CD1c-positive myeloid dendritic cell (primary cell): ENCODE measurements at regions not wholly inside any gene's neighbourhood (a gene's known extent, or its start where the extent isn't known, plus 50 kb on each side); places are given as distances from the start of the nearest gene placed in this dataset.

Source experiments
- DNase-seq: peaks from one replicate; pipeline ENCODE4 v3.0.0-alpha.2; 2016; ENCODE audit errors: extremely low spot score

- no peak for DNase-seq
Observed at GRCh38 chr1:234554218-234554697, 55.7 kb downstream of the IRF2BP2 start.

GRCh38 chr1:234553240-234554188, 56.5 kb downstream of the IRF2BP2 start:
- DNase-seq = no peak

GRCh38 chr1:234551032-234551378, 59.0 kb downstream of the IRF2BP2 start:
- no peak for DNase-seq

- no peak for DNase-seq
Observed at GRCh38 chr1:234550341-234551031, 59.5 kb downstream of the IRF2BP2 start.

DNA sequence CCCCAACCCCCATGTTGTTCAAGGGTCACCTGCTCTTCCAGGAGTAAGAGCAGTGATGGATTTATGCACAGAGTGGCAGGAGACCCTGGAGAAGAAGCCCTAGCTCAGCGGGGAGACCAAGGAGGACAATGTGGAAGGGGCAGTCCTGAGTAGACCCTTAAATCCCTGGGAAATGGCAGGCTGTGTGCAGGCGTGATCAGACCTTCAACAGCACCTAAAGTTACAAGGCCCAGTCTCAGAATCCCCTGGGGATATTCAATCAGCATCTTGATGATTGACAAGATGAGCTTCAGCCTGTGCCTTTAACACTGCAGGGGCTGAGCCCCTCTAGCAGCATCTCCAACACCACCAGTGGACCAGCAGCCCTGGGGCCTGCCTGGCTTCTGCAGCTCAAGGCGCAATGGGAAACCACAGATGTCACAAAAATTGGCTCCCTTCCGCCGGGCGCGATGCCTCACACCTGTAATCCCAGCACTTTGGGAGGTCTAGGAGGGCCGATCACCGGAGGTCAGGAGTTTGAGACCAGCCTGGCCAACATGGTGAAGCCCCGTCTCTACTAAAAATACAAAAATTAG, 60.4 kb downstream of the IRF2BP2 start:
- no peak for DNase-seq

GRCh38 chr1:234546890-234547788, 62.8 kb downstream of the IRF2BP2 start:
- no peak for DNase-seq

DNA sequence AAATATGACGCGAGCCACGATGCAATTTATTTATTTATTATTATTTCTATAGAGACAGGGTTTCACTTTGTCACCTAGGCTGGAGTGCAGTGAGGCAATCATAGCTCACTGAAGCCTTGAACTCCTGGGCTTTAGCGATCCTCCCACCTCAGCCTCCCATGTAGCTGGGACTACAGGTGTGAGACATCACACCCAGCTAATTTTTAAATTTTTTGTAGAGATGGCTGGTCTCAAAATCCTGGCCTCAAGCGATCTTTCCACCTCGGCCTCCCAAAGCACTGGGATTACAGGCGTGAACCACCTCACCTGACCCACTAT, 63.6 kb downstream of the IRF2BP2 start:
- no peak for DNase-seq

DNA sequence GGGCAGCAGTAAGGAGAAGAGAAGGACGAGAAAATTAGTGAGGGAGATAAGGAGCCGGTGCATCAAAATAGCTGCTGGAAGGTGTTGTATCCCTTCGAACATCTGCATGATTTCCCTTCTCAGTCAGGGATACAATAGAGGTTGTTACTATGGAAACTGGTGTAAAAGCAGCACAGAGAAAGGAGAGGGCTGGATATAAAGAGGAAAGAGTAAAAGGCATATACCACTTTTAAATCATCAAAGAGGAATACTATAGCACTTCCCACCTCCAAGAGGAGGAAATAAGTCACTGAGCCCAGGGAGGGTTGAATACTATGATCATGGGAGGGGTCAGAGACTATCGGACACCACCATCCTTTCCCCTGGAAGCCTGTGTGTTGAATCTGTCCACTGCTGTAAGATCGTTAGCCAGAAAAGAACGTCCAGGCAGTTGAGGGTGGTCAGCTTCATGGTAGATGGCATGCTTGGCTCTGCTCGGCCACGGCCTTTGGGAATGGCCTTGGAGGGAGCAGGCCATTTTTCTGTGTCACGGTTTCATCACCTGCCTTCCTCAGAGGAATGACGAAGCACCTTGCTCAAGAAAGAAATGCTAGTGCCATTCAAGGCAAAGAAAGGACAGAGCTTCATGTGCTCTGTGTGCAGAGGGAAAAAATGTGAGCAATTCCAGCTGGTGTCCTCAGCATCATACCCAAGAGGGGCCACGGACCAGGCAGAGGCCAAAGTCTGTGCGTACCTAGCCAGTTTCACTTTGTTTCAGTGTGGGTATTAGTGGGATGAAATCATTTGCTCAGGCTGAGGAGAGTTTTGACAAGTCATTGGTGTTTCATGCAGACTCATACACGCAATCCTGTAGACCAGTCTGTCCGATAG, 64.2 kb downstream of the IRF2BP2 start:
- no peak for DNase-seq

GRCh38 chr1:234544087-234544579, 65.2 kb upstream of the TARBP1 start:
- peak; percentile 61 for DNase-seq

- no peak for DNase-seq
Observed at GRCh38 chr1:234543442-234544086, 64.6 kb upstream of the TARBP1 start.

- no peak for DNase-seq
Observed at GRCh38 chr1:234542211-234542850, 63.4 kb upstream of the TARBP1 start.

- no peak for DNase-seq
Observed at GRCh38 chr1:234541286-234541975, 62.5 kb upstream of the TARBP1 start.

DNA sequence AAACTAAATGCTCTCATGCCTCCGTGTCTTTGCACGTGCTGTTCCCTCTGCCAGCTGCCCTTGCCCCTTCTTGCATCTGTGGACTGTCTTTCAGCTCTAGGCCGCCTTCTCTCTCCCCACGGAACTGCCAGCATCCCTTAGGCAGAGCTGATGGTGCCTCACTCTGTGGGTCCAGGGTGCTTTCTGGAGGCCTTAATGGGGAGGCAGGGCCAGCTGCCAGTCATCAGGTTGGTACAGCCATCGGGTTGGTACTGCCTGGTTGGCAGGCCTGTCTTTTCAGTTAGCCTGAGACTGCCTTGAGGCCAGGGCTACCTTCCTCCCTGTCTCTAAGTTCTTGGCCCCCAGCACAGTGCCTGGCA, 61.4 kb upstream of the TARBP1 start:
- no peak for DNase-seq

DNA sequence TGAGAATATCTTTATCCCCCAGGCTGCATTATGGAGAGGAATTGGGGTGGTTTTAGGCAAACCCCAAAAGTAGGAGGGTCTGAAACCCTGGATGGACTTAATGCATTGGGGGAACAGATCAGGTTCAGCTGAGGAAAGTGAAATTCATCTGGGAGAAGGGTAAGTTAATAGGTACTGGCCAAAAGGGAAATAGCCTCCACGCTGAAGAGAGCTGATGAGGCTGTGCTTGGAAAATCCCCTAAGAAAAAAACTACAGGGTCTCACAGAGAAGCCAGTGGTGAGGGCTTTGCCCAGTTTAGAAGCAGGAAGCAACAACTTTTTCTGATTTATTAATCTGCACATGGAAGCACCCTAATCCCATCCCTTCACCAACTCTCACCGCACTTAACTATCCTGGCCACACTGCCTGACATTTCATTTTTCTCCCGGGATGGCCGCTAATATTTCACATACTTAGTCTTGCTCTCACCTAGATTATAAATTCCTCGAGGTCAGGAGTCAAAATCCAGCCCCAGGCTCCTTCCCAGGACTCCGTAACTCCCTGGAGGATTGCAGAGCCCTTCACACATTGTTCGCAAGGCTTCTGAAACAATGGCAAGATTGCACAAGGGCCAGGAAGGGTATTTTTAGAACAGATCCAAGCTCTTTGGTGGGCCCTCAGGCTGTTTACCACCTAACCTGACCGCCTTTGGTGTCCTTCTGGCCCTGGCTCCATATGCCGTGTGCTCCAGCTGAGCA, 60.9 kb upstream of the TARBP1 start:
- DNase-seq = no peak

DNA sequence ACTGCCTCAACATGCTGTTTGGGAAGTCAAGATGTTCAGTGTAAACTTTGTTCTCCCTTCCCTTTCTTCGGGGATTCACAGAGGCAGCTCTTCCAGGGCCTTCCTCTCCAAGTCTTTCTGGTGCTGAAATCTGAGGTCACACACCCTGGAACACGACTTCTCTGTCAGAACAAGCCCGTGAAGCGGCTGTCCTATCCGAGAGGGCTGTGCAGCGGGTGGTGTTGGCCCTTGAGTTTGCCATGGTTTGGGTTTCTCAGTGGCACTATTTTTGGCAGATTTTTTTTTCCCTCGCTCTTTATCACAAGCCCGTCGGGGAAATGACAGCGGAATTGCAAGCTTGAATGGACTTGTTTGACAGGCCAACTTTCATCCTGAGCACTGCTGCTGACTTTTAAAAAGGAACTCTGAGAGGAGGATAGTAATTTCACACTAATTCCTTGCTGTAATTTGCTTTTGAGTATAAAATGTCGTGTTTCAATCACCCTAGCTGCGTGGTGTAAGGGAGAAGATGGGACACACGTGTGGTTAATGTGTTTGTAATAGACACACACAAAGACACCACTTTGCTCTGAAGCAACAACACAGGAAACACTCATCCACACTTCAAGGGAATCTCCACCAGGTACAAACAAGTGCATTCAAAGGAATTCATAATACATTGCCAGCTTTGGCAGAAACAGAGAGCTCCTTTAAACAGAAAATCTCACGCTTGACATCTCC, 60.1 kb upstream of the TARBP1 start:
- no peak for DNase-seq

DNA sequence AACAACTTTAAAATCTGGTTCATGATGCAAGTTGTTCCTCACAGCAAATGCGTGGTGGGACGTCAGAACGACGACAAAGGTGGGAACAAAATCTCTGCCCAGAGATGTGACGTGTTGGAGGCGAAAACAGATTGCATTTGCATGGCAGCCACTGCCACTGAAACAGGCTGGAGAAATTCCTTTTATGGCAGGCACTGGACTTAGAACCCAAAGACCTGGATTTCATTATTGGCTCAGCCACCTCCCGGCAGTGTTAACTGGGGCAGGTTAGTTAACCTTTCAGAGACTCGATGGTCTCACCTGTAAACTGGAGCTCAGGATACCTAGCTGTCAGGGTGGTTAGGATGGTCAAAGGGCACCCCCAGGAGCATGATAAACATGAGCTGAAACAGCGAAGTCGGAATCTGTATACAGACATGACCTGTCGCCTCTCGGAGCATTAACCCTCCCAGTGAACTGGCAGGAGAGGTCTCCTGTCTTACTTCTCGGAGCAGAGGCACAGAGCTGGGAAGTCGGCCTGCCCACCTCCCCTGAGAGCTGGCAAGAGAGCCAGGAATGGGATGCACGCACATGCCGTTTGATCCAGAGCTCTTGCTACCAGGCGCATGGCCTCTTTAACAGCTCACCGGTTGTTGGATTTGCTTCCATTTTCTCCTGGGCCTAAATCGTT, 59.2 kb upstream of the TARBP1 start:
- no peak for DNase-seq

DNA sequence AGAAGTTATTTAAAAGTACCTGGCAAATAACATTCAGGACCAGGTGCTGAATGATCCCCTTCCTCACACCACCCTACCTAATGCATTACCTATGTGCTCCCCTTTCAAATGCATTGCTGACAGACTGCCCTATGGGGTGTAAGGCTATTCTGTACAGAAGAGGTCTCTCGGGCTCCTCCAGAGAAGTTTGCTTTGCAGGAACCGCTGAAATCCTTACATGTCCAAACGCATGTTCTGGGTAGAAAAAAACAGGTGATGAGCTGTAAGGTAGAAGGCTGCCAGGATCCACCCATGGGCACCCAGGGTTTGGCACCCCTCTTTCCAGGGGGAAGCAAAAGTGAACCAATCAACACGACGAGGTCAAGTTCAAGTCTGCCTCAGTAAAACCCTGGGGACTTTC, 58.3 kb upstream of the TARBP1 start:
- DNase-seq = no peak
